Caki2 (cell line): ENCODE measurements at regions not wholly inside any gene's neighbourhood (a gene's known extent, or its start where the extent isn't known, plus 50 kb on each side); places are given as distances from the start of the nearest gene placed in this dataset.
"Not testable (repeated sequence)": the region's sequence is repeated elsewhere in the genome, so short reads cannot be mapped to it uniquely, and the experiment has no call there.

ENCODE experiments used
- DNase-seq: peaks from one replicate; pipeline ENCODE4 v3.0.0-alpha.2; 2015; ENCODE audit warnings: low read depth
- in situ Hi-C: cut with HindIII; loops from 2 replicates; pipeline ENCODE4 v1.10.0; 2016; ENCODE audit warnings: low sequenced_read_pairs, low pct_unique_long_range_greater_than_20kb, mixed read lengths

DNA sequence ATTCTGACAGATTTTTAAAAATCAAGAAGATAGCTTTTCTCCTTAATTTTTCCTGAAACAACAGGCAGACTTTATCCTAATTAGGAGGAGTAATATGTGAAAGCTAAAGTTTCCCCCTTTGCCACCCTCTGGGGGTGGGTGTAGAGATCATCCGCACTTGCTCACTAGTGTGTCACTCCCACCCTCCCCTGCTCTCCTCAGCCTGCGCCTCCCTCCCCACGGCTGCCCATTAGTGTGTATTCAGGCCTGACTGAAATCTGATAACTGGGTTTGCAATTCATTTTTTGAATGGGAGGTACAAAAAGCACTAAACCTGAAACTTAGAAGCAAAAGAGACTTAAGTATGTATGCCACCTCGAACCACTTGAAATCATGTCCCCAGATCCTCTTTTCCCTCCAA, 110.4 kb upstream of the TRIM2 start:
- in situ Hi-C loops = no loop called here
- DNase-seq = no peak

DNA sequence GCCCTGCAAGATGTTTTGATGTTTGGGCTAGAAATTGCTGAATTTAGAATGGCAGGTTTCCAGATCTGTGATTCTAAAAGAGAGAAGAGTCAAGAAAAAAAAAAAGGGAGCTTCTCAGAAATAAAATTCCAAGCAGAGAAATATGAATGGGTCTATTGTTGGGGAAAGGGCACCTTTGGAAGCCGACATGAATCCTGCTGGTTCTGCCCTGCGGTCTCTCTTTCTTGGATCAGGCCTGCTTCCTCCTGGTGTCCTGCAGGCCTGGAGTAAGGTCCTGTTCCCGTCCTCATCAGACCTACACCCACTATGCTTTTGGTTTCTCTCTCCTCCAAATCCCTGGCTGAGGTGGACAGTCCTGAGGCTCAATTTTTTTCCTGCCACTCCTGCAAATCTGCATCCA, 109.8 kb upstream of the TRIM2 start:
- in situ Hi-C loops = no loop called here

DNA sequence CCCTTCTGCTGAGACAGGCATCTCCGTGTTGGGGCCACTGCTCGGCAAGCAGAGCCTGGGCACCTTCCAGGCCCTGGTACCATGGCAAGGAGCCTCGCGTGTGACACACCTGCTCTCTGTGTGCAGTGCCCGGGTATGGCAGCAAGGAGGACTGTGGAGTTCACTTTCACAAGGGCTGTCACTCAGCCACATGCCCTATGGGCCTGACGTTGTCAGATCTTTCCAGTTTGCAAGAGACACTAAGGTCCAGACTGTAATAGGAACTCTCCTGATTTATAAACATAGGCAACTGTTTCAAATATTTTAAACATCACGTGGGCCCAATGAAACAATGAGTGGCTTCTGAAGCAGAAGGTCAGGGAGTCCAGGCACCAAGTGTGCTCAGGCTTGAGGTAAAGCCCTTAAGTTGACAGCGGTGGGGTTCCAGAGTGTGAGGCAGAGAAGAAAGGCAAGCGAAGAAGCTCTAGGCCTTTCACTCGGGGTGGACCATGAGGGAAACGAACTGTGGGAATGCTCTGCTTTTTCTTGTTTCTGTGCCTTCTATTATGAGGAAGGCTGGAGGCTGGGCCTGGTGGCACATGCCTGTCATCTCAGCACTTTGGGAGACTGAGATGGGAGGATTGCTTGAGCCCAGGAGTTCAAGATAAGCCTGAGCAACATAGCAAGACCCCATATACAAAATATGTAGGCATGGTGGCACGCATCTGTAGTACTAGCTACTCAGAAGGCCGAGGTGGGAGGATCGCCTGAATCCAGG, 108.6 kb upstream of the TRIM2 start:
- in situ Hi-C loops = no loop called here
- DNase-seq = no peak

More for the DNA sequence above, 109.8 kb upstream of the TRIM2 start:
- no peak for DNase-seq

DNA sequence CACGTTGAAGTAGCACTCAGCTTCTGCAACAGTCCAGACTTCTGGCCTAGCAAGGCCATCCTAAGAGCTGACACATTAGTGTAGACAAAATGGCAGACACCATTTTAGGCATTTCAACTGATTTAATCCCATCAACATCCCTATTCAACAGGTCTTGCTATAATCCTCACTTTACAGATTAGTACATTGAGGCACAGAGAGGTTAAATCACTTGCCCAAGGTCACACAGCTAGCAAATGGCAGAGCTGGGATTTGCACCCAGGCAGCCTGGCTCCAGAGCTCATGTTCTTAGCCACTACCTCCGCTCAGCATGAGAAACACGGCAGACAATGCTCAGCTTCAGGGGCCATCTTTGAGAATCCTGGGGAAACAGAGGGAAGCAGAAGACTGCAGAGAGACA, 107.9 kb upstream of the TRIM2 start:
- no peak for DNase-seq
- in situ Hi-C loops = no loop called here

DNA sequence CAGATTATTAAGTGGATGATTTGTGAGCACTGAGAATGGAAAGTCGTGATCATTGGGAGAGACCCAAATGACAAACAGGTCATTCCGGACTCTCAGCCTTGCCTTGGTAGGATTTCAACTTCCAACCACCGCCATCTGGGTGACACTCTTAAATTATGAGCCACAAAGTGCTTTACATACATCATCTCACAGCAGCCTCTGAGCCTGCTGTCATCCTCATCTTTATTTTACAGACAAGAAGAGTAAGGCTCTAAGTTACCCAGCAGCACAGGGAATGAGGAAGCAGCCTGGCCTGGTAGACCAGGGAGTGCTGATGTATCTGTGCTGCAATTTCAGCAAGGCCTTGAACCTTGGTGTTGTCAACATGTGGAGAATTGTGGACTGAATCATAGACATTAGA, 105.8 kb upstream of the TRIM2 start:
- DNase-seq = no peak
- in situ Hi-C loops = no loop called here

DNA sequence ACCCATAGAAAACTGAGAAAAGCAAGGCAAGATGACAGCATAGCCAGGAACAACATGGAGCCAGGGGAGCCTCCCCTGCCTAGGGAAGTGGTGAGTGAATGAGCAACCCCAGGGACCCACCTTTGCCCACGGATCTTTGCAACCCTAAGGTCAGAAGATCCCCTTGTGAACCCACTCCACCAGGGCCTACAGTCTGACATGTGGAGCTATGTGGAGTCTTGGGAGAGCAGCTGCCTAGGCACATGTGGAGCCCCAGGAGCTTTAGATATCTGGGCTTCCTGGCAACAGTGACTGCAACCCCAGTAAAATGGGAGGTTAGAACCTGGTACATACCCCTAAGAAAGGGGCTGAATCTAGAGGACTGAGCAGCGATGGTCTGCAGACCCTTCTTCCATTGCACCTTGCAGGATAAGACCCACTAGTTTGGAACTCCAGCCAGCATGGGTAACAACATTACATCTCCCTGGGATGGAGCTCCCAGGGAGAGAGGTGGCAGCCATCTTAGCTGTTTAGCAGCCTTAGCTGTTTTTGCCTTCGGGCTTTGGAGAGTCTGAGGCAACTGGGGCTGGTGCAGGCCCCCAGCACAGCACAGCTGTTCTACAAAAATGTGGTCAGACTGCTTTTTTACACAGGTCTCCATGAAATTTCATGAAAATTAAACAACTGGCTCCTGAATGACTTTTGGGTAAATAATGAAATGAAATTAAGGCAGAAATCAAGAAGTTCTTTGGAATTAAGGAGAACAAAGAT, 104.7 kb upstream of the TRIM2 start:
- DNase-seq = no peak
- in situ Hi-C loops = no loop called here

DNA sequence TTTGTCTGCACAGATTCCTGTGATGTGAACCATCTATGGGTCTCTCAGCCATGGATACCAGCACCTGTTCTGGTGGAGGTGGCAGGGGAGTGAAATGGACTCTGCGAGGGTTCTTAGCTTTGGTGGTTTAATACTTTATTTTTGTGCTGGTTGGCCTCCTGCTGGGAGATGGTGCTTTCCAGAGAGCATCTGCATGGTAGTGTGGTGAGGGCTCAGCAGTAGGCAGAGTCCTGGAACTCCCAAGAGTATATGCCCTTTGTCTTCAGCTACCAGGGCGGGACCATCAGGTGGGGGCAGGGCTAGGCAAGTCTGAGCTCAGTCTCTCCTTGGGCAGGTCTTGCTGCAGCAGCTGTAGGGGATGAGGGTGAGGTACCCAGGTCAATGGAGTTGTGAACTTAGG, 97.5 kb upstream of the TRIM2 start:
- in situ Hi-C loops, DNase-seq: not testable (repeated sequence)

DNA sequence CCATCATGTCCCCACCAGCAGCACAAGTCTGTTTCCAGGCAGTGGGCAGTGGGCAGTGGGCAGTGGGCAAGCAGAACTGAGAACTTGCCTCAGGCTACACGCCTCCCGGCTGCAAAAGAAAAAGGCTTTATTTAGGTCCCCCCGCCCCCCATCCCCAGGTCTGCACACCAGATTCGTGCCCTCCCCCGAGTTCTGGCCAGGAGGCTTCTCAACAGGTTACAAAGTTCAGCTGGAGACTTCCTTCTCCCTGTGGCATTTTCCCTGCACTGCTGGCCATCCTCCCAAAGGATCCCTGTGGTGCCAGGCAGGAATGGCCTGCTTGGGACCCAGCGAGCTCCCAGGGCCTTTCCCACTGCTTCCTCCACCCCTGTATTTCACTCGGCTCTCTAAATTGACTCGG, 97.0 kb upstream of the TRIM2 start:
- in situ Hi-C loops = no loop called here
- no peak for DNase-seq

DNA sequence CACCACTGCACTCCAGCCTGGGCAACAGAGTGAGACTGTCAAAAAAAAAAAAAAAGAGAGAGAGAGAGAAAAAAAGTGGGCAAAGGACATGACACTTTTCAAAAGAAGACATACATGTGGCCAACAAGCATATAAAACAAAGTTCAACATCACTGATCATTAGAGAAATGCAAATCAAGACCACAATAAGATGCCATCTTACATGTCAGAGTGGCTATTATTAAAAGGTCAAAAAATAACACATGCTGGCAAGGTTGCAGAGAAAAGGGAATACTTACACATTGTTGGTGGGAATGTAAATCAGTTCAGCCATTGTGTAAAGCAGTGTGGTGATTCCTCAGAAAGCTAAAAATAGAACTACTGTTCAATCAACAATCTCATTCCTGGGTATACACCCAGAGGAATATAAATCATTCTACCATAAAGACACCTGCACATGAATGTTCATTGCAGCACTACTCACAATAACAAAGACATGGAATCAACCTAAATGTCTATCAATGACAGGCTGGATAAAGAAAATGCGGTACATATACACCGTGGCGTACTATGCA, 94.9 kb upstream of the TRIM2 start:
- in situ Hi-C loops = no loop called here

DNA sequence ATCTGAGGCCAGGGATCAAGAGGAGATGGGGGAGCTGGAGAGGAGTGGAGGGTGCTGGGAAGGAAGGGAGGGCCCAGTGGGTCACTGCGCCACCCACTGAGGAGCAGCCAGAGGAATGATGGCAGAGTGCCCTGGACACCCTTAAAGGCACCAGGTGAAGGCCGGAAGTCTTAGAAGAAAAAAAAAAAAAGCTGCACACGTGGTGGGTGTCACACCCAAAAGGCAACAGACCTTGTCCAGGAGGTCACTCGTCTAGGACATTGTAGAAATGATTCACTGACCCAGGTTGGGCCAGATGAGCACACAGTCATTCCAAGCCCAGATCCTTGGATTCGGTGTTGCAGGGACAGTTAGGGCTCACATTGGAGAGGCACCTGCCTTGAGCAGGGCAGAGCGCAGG, 93.5 kb upstream of the TRIM2 start:
- DNase-seq = peak; percentile 64
- in situ Hi-C loops = no loop called here

More for the DNA sequence above, 94.9 kb upstream of the TRIM2 start:
- no peak for DNase-seq

DNA sequence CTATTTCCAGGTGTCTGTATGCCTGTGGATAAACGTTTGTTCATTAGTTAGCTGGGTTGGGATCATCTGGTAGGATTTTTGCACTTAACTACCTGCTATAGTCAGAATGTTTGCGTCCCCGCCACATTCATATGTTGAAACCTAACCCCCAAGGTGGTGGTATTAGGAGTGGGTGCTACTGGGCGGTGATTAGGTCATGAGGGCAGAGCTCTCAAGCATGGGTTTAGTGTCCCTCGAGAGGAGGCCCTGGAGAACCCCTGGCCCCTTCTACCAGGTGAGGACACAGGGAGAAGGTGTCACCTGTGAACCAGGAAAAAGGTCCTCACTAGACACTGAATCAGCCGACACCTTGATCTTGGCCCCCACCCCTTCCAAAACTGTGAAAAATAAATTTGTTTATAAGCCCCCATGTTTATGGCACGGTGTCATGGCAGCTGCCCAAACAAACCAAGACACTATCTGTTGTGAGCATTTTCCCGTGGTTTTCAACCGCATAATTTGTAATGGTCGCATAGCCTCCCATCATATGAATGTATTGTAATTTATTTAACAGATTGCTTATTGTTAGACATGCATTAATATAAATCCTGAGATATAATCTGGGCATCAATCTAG, 92.7 kb upstream of the TRIM2 start:
- in situ Hi-C loops = no loop called here
- DNase-seq = no peak

DNA sequence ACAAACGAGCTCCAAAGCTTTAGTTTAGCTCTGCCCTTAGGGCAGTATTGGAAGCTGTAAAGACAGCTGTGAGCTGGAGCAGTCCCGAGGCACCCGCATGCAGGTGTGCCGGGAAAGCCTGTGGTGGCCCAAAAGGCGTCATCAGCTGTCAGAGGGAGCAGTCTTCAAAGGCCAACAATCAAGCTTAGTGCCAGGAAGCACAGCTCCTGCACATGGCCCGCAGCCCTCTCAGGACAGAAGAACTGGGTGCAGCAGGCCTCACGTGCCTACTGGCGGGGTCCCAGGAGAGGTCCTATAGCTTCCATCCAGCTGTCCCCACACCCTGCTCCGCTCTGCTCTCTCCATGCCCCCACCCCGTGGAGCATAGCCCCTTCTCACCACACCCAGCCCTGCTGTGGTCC, 92.2 kb upstream of the TRIM2 start:
- in situ Hi-C loops = no loop called here
- no peak for DNase-seq

DNA sequence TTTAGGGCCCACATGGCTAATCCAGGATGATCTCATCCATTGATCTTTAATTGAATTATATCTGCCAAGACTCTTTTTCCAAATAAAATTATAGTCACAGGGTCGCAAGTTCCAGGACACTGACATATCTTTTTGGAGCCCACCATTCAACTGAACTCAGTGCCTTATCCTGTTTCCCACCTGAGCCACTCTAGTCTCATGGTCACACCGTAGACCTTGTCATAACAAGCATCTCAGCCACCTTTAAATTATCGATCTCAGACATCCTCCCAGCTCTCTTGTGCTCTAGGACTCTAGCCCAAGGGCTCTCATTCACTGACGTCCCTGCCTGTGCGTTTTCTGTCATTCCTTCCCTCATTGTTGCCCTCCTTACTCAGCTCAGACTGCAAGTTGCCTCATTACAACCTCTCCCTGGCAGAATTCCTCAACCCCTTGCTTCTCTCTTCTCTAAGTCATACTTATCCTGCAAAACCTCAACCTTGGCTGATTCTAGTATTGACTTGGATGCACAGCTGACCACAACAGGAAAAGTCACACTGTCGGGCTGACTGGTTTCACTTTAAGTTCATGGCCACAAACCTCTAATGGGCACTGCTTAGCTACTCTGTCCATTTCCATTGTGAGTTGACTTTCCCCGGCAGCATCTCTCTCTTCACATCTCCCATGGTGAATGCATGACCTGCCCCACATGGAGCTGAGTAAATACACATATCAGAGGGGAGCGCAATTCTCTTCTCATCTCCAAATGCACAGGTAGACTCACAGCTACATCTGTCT, 91.0 kb upstream of the TRIM2 start:
- DNase-seq = no peak
- in situ Hi-C loops = no loop called here

DNA sequence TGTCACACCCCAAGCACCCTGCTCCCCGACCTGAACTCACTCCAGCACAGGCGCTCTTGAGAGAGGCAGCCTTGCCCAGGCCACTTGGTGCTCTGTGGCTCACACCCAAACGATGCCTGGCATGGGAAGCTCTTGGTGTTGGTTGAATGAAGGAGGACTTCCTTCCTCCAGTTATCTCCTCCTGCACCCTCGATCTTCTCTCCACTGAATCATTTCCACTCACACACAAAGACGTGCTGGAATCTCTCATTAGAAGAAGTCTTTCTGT, 90.5 kb upstream of the TRIM2 start:
- in situ Hi-C loops = no loop called here

DNA sequence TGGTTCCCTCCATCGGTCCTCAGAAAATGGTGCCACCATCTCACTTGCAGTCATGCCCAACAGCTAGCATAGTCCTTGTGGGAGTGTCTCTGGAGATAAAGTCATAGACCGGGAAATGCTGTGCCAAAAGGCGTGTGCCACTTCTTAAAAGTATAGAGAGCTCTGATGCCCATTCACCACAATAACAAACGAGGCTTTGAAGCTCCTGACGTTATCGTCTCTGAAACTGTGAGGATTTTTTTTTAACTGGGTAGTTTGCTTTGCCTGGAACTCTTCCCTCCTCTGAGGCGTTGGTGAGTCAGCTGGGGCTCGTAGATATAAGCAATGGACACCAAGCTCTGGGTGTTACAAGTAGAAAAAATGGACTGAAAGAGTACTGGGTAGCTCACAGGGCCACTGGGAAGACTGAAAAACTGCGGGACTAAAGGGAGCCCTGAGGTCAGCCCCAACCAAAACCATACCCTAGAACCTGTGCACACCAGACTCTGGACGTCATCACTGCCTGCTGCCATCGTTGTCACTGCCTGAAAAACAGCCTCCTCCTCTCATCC, 89.4 kb upstream of the TRIM2 start:
- DNase-seq = peak; percentile 73
- in situ Hi-C loops = no loop called here

More for the DNA sequence above, 90.5 kb upstream of the TRIM2 start:
- DNase-seq = no peak

DNA sequence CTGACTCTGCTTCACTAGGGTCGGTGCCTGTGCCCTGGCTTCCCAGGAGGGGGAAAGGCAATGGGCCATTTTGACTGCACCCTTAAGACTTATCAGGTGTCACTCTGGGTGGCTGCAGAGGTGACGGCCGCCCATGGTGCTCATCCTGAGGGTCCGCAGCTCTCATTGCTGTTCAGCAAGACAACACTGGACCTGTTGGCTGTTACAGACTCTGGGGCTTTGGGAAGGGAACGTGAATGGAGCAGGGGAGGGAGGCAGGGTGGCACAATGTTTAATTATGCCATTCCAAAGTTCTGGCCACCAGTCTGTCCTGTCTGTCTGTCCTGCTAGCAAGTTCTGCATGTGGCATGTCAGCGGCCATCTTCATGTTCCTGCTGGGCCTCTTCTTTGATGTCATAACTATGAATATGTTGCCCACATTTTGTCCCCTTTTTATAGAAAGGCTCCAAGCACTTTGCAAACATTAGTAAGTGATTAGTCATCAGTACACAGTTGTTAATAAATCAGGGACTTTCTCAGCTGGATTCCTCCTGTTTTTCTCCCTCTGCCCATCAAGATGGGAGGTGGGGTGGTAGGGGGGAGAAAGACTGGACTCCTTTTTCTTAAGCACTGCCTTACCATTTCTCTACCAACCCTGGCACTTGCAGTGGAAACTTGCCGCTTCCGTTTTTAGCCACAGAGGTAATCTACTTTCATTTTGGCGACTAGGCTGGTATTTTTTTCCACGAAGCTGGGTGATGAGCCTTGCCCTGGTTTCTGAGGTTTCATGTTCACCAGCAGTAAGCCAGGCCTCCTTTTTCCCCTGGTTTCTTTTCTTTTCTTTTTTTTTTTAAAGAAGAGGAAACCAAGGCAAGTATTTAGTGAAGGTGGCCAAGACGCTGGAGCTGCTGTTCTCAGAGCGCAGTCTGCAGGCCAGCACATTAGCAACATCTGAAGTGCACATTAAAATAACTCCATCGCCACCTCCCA, 88.6 kb upstream of the TRIM2 start:
- in situ Hi-C loops = no loop called here
- peak; percentile 81 for DNase-seq

DNA sequence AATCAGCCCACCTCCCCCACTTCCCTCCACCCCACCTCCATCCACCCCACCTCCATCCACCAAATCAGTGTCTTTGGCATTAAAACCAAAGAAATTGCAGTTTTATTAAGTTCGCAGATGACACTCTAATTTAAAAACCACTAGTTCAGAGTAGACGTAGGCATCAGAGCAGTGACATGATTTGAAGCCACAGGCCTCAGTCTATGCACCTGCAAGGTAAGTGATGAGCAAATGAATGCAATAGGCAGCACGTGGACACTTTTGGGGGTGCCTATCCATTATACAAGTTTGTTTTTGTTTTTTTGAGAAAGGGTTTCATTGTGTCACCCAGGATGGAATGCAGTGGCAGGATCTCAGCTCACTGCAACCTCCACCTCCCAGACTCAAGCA, 88.0 kb upstream of the TRIM2 start:
- DNase-seq = no peak
- in situ Hi-C loops = no loop called here
